Neural cell (in vitro differentiated cells): ENCODE measurements at regions not wholly inside any gene's neighbourhood (a gene's known extent, or its start where the extent isn't known, plus 50 kb on each side); places are given as distances from the start of the nearest gene placed in this dataset.

Experiments used
- H2AFZ ChIP-seq: fragments of 200-600, 300-800 bp; sonication (generic), shearing (Covaris generic); 2 replicates; pipeline ENCODE4 v1.6.0; 2014; ENCODE audit warnings: low read depth, mild to moderate bottlenecking, antibody characterized with exemption, low read length, moderate library complexity
- H3F3A ChIP-seq: fragments of 200-600 bp; shearing (Covaris generic); 2 replicates; pipeline ENCODE4 v1.6.1; 2016; ENCODE audit warnings: mild to moderate bottlenecking, moderate library complexity, mixed read lengths, antibody characterized with exemption, low read length; ENCODE audit not compliant: insufficient read depth, poor library complexity, severe bottlenecking
- H3K27ac ChIP-seq: fragments of 200-600, 300-800 bp; sonication (generic), shearing (Covaris generic); 2 replicates; pipeline ENCODE4 v1.5.1; 2014; ENCODE audit warnings: mild to moderate bottlenecking, low read length, moderate library complexity
- H3K27me3 ChIP-seq: fragments of 300-800, 200-600 bp; sonication (generic), shearing (Covaris generic); 2 replicates; pipeline ENCODE4 v1.6.0; 2014; ENCODE audit warnings: mild to moderate bottlenecking, low read depth, low read length, moderate library complexity; ENCODE audit not compliant: insufficient read depth
- H3K36me3 ChIP-seq: fragments of 300-800, 200-600 bp; sonication (generic), shearing (Covaris generic); 2 replicates; pipeline ENCODE4 v1.5.1; 2014; ENCODE audit warnings: mild to moderate bottlenecking, antibody characterized with exemption, low read length, moderate library complexity; ENCODE audit not compliant: insufficient read depth
- H3K4me2 ChIP-seq: fragments of 300-800, 200-600 bp; sonication (generic), shearing (Covaris generic); 2 replicates; pipeline ENCODE4 v1.6.0; 2014; ENCODE audit warnings: mild to moderate bottlenecking, low read length
- H3K4me3 ChIP-seq: fragments of 300-800, 200-600 bp; sonication (generic), shearing (Covaris generic); 2 replicates; pipeline ENCODE4 v1.5.1; 2014; ENCODE audit warnings: mild to moderate bottlenecking, low read length, moderate library complexity
- H3K79me2 ChIP-seq: fragments of 200-600 bp; shearing (Covaris generic); replicated peaks from 2 replicates; pipeline ENCODE4 v1.6.0; 2014; ENCODE audit warnings: mild to moderate bottlenecking, low read length, moderate library complexity; ENCODE audit not compliant: insufficient read depth
- H3K9ac ChIP-seq: fragments of 300-800, 200-600 bp; sonication (generic), shearing (Covaris generic); 2 replicates; pipeline ENCODE4 v1.6.1; 2016; ENCODE audit warnings: mild to moderate bottlenecking, low read length, mixed read lengths
- H3K9me2 ChIP-seq: fragments of 200-600 bp; shearing (Covaris generic); 2 replicates; pipeline ENCODE4 v1.6.1; 2016; ENCODE audit warnings: mild to moderate bottlenecking, low read length, mixed read lengths; ENCODE audit not compliant: insufficient read depth
- H3K9me3 ChIP-seq: fragments of 200-600, 300-800 bp; sonication (generic), shearing (Covaris generic); 2 replicates; pipeline ENCODE4 v1.6.1; 2016; ENCODE audit warnings: mild to moderate bottlenecking, mixed run types, low read length, moderate library complexity, mixed read lengths
- H4K20me1 ChIP-seq: fragments of 200-600 bp; shearing (Covaris generic); 2 replicates; pipeline ENCODE4 v1.6.1; 2016; ENCODE audit warnings: mild to moderate bottlenecking, mixed run types; ENCODE audit not compliant: insufficient read depth
- CTCF ChIP-seq: fragments of 450-650 bp; IDR thresholded peaks from 2 replicates; pipeline ENCODE4 v1.5.1; 2014; ENCODE audit warnings: antibody characterized with exemption, mild to moderate bottlenecking, moderate library complexity; ENCODE audit not compliant: poor library complexity, severe bottlenecking
- EP300 ChIP-seq: fragments of 450-650 bp; conservative IDR thresholded peaks from 2 replicates; pipeline ENCODE4 v1.6.1; 2014; ENCODE audit warnings: antibody characterized with exemption, mild to moderate bottlenecking, moderate library complexity; ENCODE audit not compliant: poor library complexity, severe bottlenecking
- EZH2 ChIP-seq: fragments of 200-600, 300-800 bp; shearing (Covaris generic), sonication (generic); IDR thresholded peaks from 2 replicates; pipeline ENCODE4 v1.6.1; 2014; ENCODE audit warnings: antibody characterized with exemption, low read length, borderline replicate concordance, mild to moderate bottlenecking; ENCODE audit not compliant: insufficient read depth, poor library complexity, severe bottlenecking
- MXI1 ChIP-seq: fragments of 450-650 bp; conservative IDR thresholded peaks from 2 replicates; pipeline ENCODE4 v1.6.1; 2014; ENCODE audit warnings: antibody characterized with exemption, mild to moderate bottlenecking; ENCODE audit not compliant: poor library complexity, severe bottlenecking
- POLR2AphosphoS5 ChIP-seq: IDR thresholded peaks from 2 replicates; pipeline ENCODE4 v1.6.1; 2012
- RAD21 ChIP-seq: fragments of 450-650 bp; conservative IDR thresholded peaks from 2 replicates; pipeline ENCODE4 v1.6.1; 2014; ENCODE audit warnings: antibody characterized with exemption, mild to moderate bottlenecking, moderate library complexity
- SMC3 ChIP-seq: fragments of 450-650 bp; conservative IDR thresholded peaks from 2 replicates; pipeline ENCODE4 v1.6.1; 2014; ENCODE audit warnings: antibody characterized with exemption, mild to moderate bottlenecking, moderate library complexity; ENCODE audit not compliant: poor library complexity
- TAF1 ChIP-seq: IDR thresholded peaks from 2 replicates; pipeline ENCODE4 v1.6.1; 2012; ENCODE audit warnings: low read depth
- TF ChIP-seq, protein P1 (sequence below): IDR thresholded peaks from 2 replicates; pipeline ENCODE4 v1.6.1; 2012; ENCODE audit warnings: borderline replicate concordance

DNA sequence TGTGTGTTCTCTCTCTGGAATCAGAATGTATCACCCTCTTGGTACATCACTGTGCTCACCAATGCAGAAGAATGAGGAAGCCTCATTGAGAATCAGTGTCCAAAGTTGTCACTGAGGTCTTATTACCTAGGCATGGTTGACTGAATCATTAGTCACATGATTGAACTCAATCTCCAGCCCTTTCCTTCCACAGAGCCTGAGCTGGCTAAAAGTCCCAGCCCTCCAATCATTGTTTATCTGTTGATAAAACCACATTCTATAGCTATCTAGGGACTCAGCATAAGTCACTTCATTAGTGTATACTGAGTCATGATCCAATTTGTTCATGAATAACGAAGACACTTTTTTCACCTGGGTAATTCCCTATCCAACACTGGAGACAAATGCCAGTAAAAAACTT, 396.8 kb downstream of the TRAM1L1 start:
- H3K4me2 ChIP-seq: no peak overlapping the region
- no peaks in the 10 kb centered on the region for H3K36me3 ChIP-seq
- no peak overlapping the region for H2AFZ ChIP-seq
- no peak for TF ChIP-seq RAD21
- no peak overlapping the region for H3K4me3 ChIP-seq
- no peaks in the 10 kb centered on the region for H4K20me1 ChIP-seq
- no peaks in the 10 kb centered on the region for H3K9me2 ChIP-seq
- H3F3A ChIP-seq: no peaks in the 10 kb centered on the region
- H3K27ac ChIP-seq: no peak overlapping the region
- H3K27me3 ChIP-seq: no peaks in the 10 kb centered on the region
- no peaks in the 10 kb centered on the region for H3K79me2 ChIP-seq
- H3K9ac ChIP-seq: no peak overlapping the region
- H3K9me3 ChIP-seq: no peaks in the 10 kb centered on the region

DNA sequence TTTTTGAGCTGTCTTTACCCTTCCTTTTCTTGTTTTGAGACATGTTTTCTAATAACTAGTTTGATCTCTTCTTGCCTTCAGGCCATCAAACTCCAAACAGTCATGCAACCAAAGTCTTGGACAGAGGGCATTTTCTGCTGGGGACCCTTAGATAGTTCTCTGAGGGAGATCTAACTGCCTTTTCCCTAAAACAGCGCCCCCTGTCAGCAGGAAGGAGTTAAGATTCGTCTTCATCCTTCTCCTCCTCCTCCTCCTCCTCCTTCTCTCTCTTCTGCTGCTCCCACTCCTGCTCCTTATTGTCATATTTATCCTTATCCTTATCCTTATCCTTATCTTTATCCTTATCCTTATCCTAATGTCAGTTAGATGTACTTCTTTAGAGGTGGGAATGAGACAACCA, 417.2 kb downstream of the TRAM1L1 start:
- no peaks in the 10 kb centered on the region for H3K9me3 ChIP-seq
- no peaks in the 10 kb centered on the region for H3F3A ChIP-seq
- H3K4me3 ChIP-seq: no peak overlapping the region
- TF ChIP-seq EP300 (no peak), CTCF (no peak), RAD21 (no peak), EZH2 (no peak), SMC3 (no peak), TAF1 (no peak), POLR2AphosphoS5 (no peak), MXI1 (no peak)
- TF ChIP-seq, protein P1, sequence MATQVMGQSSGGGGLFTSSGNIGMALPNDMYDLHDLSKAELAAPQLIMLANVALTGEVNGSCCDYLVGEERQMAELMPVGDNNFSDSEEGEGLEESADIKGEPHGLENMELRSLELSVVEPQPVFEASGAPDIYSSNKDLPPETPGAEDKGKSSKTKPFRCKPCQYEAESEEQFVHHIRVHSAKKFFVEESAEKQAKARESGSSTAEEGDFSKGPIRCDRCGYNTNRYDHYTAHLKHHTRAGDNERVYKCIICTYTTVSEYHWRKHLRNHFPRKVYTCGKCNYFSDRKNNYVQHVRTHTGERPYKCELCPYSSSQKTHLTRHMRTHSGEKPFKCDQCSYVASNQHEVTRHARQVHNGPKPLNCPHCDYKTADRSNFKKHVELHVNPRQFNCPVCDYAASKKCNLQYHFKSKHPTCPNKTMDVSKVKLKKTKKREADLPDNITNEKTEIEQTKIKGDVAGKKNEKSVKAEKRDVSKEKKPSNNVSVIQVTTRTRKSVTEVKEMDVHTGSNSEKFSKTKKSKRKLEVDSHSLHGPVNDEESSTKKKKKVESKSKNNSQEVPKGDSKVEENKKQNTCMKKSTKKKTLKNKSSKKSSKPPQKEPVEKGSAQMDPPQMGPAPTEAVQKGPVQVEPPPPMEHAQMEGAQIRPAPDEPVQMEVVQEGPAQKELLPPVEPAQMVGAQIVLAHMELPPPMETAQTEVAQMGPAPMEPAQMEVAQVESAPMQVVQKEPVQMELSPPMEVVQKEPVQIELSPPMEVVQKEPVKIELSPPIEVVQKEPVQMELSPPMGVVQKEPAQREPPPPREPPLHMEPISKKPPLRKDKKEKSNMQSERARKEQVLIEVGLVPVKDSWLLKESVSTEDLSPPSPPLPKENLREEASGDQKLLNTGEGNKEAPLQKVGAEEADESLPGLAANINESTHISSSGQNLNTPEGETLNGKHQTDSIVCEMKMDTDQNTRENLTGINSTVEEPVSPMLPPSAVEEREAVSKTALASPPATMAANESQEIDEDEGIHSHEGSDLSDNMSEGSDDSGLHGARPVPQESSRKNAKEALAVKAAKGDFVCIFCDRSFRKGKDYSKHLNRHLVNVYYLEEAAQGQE: no peak
- no peaks in the 10 kb centered on the region for H3K79me2 ChIP-seq
- no peaks in the 10 kb centered on the region for H3K27me3 ChIP-seq
- H2AFZ ChIP-seq: no peak overlapping the region
- no peak overlapping the region for H3K27ac ChIP-seq
- no peaks in the 10 kb centered on the region for H3K36me3 ChIP-seq
- H3K4me2 ChIP-seq: no peak overlapping the region
- H3K9ac ChIP-seq: no peak overlapping the region
- H3K9me2 ChIP-seq: no peaks in the 10 kb centered on the region
- H4K20me1 ChIP-seq: no peaks in the 10 kb centered on the region

DNA sequence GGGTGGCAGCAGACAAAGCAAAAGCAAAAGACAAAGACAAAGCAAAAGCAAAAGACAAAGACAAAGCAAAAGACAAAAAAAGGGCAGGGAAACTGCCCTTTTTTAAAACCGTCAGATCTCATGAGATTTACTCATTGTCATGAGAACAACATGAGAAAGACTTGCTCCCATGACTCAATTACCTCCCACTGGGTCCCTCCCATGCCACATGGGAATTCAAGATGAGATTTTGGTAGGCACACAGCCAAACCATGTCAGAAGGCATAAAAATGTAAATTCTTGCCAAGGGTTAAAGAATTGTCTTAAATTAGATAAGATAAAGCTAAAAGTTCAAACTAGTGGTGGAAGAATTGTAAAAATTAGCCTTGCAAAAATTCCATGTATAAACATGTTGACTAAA, 419.7 kb downstream of the TRAM1L1 start:
- Histone ChIP-seq H2AFZ (no peak overlapping the region), H3K9ac (no peak overlapping the region), H3K27ac (no peak overlapping the region), H3F3A (no peaks in the 10 kb centered on the region), H3K4me3 (no peak overlapping the region), H3K27me3 (no peaks in the 10 kb centered on the region), H3K9me3 (no peaks in the 10 kb centered on the region), H4K20me1 (no peaks in the 10 kb centered on the region), H3K36me3 (no peaks in the 10 kb centered on the region), H3K4me2 (no peak overlapping the region), H3K9me2 (no peaks in the 10 kb centered on the region), H3K79me2 (no peaks in the 10 kb centered on the region)
- TF ChIP-seq EZH2: no peak
- no peak for TF ChIP-seq CTCF
- TF ChIP-seq MXI1: no peak
- no peak for TF ChIP-seq POLR2AphosphoS5
- TF ChIP-seq, protein P1: no peak
